ENCODE measurements at regions not wholly inside any gene's neighbourhood (a gene's known extent, or its start where the extent isn't known, plus 50 kb on each side); places are given as distances from the start of the nearest gene placed in this dataset.

- POLR2A ChIA-PET (ENCODE audit: low non-redundant PET): no interaction called here
- H3K36me3 ChIP-seq (ENCODE audit: insufficient read depth, low read length, poor library complexity, severe bottlenecking): no peaks in the 10 kb centered on the region
Measured at GRCh38 chr15:39174332-39174731, 406.5 kb upstream of the THBS1 start.

GRCh38 chr15:39176030-39176429, 404.8 kb upstream of the THBS1 start:
- ChIA-PET CTCF (no interaction called here), POLR2A (ENCODE audit: low non-redundant PET) (no interaction called here)
- Histone ChIP-seq H3K4me3 (ENCODE audit: low read depth, low read length, poor library complexity, severe bottlenecking) (no peak overlapping the region), H3K4me1 (ENCODE audit: insufficient read depth, low read length, poor library complexity, severe bottlenecking) (no peaks in the 10 kb centered on the region), H3K9me3 (ENCODE audit: low read depth, low read length, poor library complexity, severe bottlenecking) (no peaks in the 10 kb centered on the region), H3K27ac (ENCODE audit: low read depth, low read length, poor library complexity, severe bottlenecking) (no peak overlapping the region), H3K36me3 (ENCODE audit: insufficient read depth, low read length, poor library complexity, severe bottlenecking) (no peaks in the 10 kb centered on the region), H3K27me3 (replicated peaks; ENCODE audit: insufficient read depth, low read depth, low read length, poor library complexity) (peaks cover 8% of the 10 kb centered on the region)
- DNase-seq (ENCODE audit: low spot score): no peak
- TF ChIP-seq EZH2 (IDR thresholded peaks at IDR 0.05; ENCODE audit: borderline replicate concordance, low read depth, low read length, poor library complexity, severe bottlenecking) (no peak), CTCF (conservative IDR thresholded peaks at IDR 0.05; ENCODE audit: low read depth, low read length) (no peak)
- intact Hi-C loops (cut with micrococcal nuclease; ENCODE audit: unreplicated experiment): no loop called here
- no TSS peak for BruUV-seq (replicated peaks)

More at GRCh38 chr15:39174332-39174731, 406.5 kb upstream of the THBS1 start:
- no peak for DNase-seq (ENCODE audit: low spot score)
- no TSS peak for BruUV-seq (replicated peaks)
- TF ChIP-seq EZH2 (IDR thresholded peaks at IDR 0.05; ENCODE audit: borderline replicate concordance, low read depth, low read length, poor library complexity, severe bottlenecking) (no peak), CTCF (conservative IDR thresholded peaks at IDR 0.05; ENCODE audit: low read depth, low read length) (no peak)
- intact Hi-C loops (cut with micrococcal nuclease; ENCODE audit: unreplicated experiment): no loop called here
- Histone ChIP-seq H3K4me1 (ENCODE audit: insufficient read depth, low read length, poor library complexity, severe bottlenecking) (no peaks in the 10 kb centered on the region), H3K9me3 (ENCODE audit: low read depth, low read length, poor library complexity, severe bottlenecking) (no peaks in the 10 kb centered on the region), H3K27me3 (replicated peaks; ENCODE audit: insufficient read depth, low read depth, low read length, poor library complexity) (peaks cover 18% of the 10 kb centered on the region), H3K27ac (ENCODE audit: low read depth, low read length, poor library complexity, severe bottlenecking) (no peak overlapping the region), H3K4me3 (ENCODE audit: low read depth, low read length, poor library complexity, severe bottlenecking) (no peak overlapping the region)
- CTCF ChIA-PET: no interaction called here

GRCh38 chr15:39177561-39177960, 403.3 kb upstream of the THBS1 start:
- DNase-seq (ENCODE audit: low spot score): no peak
- intact Hi-C loops (cut with micrococcal nuclease; ENCODE audit: unreplicated experiment): no loop called here

More at GRCh38 chr15:39177561-39177960, 403.3 kb upstream of the THBS1 start:
- TF ChIP-seq EZH2 (IDR thresholded peaks at IDR 0.05; ENCODE audit: borderline replicate concordance, low read depth, low read length, poor library complexity, severe bottlenecking) (no peak), CTCF (conservative IDR thresholded peaks at IDR 0.05; ENCODE audit: low read depth, low read length) (no peak)
- no TSS peak for BruUV-seq (replicated peaks)
- Histone ChIP-seq H3K36me3 (ENCODE audit: insufficient read depth, low read length, poor library complexity, severe bottlenecking) (no peaks in the 10 kb centered on the region), H3K27ac (ENCODE audit: low read depth, low read length, poor library complexity, severe bottlenecking) (no peak overlapping the region), H3K27me3 (replicated peaks; ENCODE audit: insufficient read depth, low read depth, low read length, poor library complexity) (peaks cover 13% of the 10 kb centered on the region), H3K4me3 (ENCODE audit: low read depth, low read length, poor library complexity, severe bottlenecking) (no peak overlapping the region), H3K9me3 (ENCODE audit: low read depth, low read length, poor library complexity, severe bottlenecking) (no peaks in the 10 kb centered on the region), H3K4me1 (ENCODE audit: insufficient read depth, low read length, poor library complexity, severe bottlenecking) (no peaks in the 10 kb centered on the region)
- CTCF ChIA-PET: no interaction called here
- POLR2A ChIA-PET (ENCODE audit: low non-redundant PET): no interaction called here
